ENCODE measurements at regions not wholly inside any gene's neighbourhood (a gene's known extent, or its start where the extent isn't known, plus 50 kb on each side); places are given as distances from the start of the nearest gene placed in this dataset.

GRCh38 chr7:51455513-51455912 is 138.9 kb upstream of the COBL start (continued):
- no peak for TF ChIP-seq ZNF274 (IDR thresholded peaks at IDR 0.05; ENCODE audit: borderline replicate concordance, extremely low read depth, low read length)
- no peak for TF ChIP-seq KDM5A (IDR thresholded peaks at IDR 0.05; ENCODE audit: low read length)
- TF ChIP-seq MAFK (IDR thresholded peaks at IDR 0.05; ENCODE audit: low read depth, low read length): no peak
- no peak for TF ChIP-seq HDAC6 (IDR thresholded peaks at IDR 0.05; ENCODE audit: low read depth, low read length)
- no peak for TF ChIP-seq GABPA (IDR thresholded peaks at IDR 0.05; ENCODE audit: borderline replicate concordance, insufficient read depth, low read length)
- no peak for TF ChIP-seq RAD21 (IDR thresholded peaks at IDR 0.05 in 1 of 2, conservative IDR thresholded peaks at IDR 0.05 in 1 of 2; ENCODE audit: low read depth in 2 of 2, low read length in 2 of 2)

Data from H1 (cell line).